HK-2 (cell line): ENCODE measurements at regions not wholly inside any gene's neighbourhood (a gene's known extent, or its start where the extent isn't known, plus 50 kb on each side); places are given as distances from the start of the nearest gene placed in this dataset.
"Not testable (repeated sequence)": the region's sequence is repeated elsewhere in the genome, so short reads cannot be mapped to it uniquely, and the experiment has no call there.

Source experiments
- DNase-seq: peaks from one replicate; pipeline ENCODE4 v3.0.0-alpha.2; 2018; ENCODE audit not compliant: unreplicated experiment

GRCh38 chr3:124633524-124633923 is 96.7 kb upstream of the UMPS start:
- no peak for DNase-seq

- no peak for DNase-seq
Measured at GRCh38 chr3:124634210-124635168, 95.8 kb upstream of the UMPS start.

DNA sequence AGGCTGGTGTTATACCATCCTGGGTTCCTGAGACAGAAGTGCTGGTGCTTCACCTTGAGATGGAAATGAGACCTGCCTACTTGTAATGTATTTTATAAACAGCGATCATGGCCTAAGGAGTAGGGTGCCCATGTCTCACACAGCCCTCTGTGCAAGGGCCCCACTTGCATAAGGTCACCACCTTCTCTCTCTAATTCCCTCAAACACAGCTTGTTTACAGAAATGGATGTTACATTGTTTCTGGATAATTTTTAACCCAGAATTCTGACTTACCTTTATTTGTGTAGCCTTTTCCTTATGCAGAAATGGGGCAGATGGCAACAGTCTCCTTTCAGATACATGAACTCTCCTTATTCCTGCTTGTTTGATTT is 95.1 kb upstream of the UMPS start:
- no peak for DNase-seq

DNA sequence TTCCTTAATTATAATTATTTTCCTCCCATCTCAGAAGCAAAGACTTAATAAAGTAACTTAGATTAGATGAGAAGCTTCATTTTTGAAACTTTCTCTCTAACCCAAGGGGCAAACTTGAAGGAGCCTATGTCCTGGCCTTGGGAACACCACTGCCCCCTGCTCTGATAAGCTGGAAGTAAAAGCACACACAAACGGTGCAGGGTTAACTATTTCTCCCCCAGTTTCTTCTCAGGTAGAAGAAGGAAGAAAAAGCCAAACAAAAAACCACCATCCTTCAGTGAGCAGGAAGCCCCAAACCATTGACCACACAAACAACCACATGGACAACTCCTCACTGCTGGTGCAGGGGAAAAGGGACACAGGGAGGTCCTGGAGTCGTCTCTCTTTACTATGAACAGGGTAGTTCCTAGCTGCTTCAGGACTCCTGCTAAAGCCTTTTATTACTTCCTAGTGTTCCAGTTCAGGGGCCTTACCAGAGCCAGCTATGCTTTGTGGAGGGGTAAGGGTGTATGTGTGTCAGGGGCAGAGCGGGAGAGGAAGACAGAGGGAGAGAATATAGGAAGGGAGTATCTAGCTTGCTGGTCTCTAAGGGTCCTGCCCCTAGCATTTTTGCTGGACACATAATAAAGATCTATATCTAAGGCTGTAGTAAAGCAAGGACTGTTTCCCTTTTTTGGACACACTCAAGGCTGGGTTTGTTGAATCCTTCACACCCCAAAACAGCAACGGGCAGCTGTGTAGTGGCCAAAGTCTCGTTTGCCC is 94.0 kb upstream of the UMPS start:
- no peak for DNase-seq

- DNase-seq, result no peak
Measured at GRCh38 chr3:124636863-124637296, 93.4 kb upstream of the UMPS start.

- no peak for DNase-seq
Measured at GRCh38 chr3:124639406-124640237, 90.6 kb upstream of the UMPS start.

DNA sequence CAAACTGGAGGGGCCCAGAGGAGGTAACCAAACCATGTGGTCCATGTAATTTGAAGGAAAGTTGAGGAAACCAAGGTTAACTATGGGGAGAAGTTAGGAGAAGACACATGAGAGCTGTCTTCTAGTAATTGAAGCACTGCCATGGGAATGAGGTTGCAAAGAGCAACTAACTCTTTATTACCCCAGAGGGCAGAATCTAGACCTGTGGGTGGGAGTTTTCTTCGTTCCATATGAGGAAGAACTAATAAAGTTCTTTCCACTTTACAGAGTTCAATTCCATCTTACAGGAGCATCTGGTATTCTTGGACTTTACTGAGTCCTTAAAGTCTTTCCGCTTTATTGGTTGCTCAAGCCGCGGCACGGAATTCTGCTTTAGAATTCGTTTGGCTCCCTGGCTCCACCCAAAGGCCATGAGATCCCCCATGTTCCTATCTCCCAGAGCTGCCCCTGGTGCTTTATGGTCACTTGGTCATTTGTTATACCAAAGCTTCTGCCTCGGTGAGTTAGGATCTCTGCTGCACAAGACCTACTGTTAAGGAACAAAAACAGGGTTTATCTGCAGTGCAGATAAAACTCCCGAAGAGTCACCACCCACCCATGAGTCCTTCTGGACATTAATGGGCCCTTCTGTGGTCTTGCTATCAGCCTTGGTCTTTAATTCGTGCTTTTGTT is 89.5 kb upstream of the UMPS start:
- DNase-seq, result no peak

GRCh38 chr3:124643453-124643852 is 86.8 kb upstream of the UMPS start:
- DNase-seq, result no peak

GRCh38 chr3:124646186-124646585 is 84.1 kb upstream of the UMPS start:
- DNase-seq, result not testable (repeated sequence)

DNA sequence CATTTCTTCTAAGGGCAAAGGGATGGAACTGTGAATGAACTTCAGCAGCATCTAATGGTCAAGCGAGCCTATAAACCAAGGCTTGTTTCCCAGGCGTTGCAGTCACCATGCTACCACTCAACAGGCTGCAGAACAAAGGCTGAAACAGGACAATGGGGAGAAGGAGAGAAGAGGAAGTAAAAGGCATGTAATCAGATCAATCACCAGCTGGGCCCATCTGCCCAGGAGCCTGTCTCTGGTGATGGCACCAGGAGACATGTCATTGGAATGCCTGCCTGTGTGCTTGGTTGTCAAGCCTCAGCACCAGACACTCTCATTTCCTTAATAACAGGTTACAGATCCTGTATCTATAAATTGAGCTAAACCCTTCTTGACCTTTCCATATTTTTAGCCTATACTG is 81.7 kb upstream of the UMPS start:
- no peak for DNase-seq

- no peak for DNase-seq
Measured at GRCh38 chr3:124650798-124651197, 79.5 kb upstream of the UMPS start.

DNA sequence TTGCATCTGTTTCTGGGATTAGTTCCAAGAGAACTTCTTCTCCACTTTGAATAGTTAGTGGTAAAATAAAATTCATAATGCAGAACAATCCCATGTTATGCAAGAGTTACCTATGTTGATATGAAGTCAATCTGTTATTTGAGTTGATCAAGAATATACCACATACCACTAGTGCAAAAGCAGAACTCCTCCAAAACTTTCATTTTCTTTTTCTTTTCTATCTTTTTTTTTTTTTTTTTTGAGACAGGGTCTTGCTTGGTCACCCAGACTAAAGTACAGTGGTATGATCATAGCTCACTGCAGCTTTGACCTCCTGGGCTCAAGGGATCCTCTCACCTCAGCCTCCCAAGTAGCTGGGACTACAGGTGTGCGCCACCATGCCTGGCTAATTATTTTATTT is 78.8 kb upstream of the UMPS start:
- not testable (repeated sequence) for DNase-seq

DNA sequence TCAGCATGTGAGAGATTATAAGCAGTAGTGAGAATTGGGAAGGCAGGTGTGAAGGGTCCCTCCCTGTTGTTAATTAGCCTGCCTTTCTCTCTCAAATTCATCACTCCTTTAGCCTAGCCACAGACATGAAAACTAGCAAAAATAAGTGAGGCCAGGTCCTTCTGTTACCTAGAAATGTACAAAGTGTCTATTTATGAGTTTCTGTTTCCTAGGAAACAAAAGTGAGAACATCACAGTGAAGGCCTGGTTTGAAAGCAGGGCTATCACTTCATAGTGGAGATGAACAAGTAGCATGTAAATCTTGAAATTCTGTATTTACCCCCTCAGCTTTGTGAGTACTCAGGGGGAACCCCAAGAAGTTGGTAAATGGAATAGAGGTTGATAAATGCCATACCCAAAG is 78.2 kb upstream of the UMPS start:
- DNase-seq, result no peak

DNA sequence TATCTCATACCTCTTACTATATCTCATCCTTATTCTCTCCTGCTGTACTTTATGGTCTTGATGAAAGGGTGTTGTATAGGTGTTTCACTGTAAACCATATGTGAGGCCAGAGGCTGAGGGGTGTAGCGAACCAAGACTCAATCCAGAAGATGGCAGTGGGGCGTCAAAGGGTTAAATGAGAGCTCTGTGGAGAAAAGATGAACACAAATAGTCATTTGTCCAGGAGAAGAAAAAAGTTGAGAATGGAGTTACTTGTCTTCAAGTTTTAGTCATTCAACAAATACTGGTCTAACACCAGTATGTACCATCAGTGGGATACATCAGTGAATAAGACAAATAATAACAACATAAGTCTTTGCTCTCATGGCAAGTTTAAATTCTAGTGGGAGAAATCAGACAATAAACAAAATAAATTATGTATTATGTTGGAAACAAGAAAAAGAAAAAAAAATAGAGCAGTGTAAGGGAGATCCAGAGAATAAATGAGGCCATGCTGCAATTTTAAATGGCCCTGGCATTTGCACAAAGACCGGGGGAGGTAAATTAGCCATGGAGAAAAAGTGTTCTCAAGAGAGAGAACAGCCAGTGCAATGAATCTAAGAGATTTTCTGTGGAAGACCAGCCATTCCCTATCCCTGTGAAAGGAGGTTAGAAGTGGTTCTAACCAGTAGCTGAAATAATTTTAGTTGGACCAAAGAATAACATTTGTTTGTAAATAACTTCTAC is 77.0 kb upstream of the UMPS start:
- DNase-seq, result no peak

GRCh38 chr3:124653797-124654469 is 76.3 kb upstream of the UMPS start:
- DNase-seq, result no peak

- DNase-seq, result no peak
Measured at GRCh38 chr3:124654470-124654845, 75.8 kb upstream of the UMPS start.

GRCh38 chr3:124656531-124656930 is 73.7 kb upstream of the UMPS start:
- DNase-seq, result no peak

GRCh38 chr3:124657138-124657537 is 73.1 kb upstream of the UMPS start:
- DNase-seq, result no peak

- DNase-seq, result no peak
Measured at GRCh38 chr3:124658270-124658669, 72.0 kb upstream of the UMPS start.

DNA sequence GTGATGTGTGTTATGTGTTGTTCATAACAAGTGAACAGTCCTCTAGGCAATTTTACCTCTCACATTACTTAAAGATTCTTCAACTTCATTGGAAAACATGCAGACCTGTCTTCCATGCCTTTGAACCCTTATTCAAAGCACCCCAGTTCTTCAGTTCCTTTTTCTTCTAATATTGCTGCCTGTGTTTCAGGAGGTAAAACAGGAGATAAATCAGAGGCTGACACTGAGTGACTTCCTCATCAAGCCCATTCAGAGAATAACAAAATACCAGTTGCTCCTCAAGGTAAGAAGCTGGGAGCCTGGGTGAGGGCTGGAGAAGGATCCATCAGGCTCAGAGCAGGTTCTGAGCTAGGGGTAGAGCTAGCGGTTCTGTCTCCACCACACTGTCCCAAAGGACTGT is 71.1 kb upstream of the UMPS start:
- no peak for DNase-seq
